ENCODE measurements at regions not wholly inside any gene's neighbourhood (a gene's known extent, or its start where the extent isn't known, plus 50 kb on each side); places are given as distances from the start of the nearest gene placed in this dataset.

DNA sequence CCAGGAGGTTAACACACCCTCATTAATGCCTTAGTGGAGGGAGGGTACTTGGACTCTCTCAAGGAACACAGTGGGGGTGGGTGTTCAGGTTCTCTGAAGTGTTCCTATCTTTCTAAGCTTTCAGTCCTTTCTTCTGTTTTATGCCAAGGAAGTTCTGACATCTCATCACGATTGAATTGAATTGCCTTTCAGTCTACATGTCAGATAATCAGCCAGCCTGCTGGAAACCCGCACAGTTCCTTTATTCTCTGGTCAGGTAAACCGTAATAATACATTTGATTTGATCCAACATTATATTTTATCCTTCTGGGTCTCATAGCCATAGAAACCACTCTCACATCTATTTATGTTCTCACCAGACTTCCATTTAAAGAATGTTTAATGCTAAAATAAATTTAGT lies 339.0 kb downstream of the RWDD3 start (continued):
- TF ChIP-seq, protein P1, sequence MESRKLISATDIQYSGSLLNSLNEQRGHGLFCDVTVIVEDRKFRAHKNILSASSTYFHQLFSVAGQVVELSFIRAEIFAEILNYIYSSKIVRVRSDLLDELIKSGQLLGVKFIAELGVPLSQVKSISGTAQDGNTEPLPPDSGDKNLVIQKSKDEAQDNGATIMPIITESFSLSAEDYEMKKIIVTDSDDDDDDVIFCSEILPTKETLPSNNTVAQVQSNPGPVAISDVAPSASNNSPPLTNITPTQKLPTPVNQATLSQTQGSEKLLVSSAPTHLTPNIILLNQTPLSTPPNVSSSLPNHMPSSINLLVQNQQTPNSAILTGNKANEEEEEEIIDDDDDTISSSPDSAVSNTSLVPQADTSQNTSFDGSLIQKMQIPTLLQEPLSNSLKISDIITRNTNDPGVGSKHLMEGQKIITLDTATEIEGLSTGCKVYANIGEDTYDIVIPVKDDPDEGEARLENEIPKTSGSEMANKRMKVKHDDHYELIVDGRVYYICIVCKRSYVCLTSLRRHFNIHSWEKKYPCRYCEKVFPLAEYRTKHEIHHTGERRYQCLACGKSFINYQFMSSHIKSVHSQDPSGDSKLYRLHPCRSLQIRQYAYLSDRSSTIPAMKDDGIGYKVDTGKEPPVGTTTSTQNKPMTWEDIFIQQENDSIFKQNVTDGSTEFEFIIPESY (IDR thresholded peaks at IDR 0.05), result no peak

DNA sequence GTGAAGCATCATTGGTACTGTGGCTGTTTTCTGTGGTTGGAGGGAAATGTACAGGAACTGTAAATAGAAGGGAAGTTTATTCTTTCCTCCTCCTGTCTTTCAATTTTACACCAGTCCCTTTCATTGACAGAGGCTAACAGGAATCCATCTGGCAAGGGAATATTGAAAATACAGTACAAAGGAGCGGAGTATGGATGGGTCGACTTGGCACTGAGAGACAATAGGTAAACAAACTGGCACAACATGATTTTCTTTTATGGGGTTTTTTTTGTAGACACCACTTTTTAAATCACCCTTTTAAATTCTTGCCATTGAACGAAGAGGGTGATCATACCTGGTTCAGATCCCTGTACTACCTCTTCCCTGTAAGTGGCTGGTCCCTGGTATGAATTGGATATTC lies 341.3 kb downstream of the RWDD3 start:
- peaks cover 0 to 8% (median 0%) of the 10 kb centered on the region in 4 donors for H3K27me3 ChIP-seq (ENCODE audit: control insufficient read depth in 4 of 4, insufficient read depth in 4 of 4, low read length in 3 of 4)
- H3K4me3 ChIP-seq (ENCODE audit: low read depth in 1 of 3, low read length in 3 of 3), result no peak overlapping the region
- DNase-seq (ENCODE audit: low spot score), result no peak
- no peak overlapping the region for H3K27ac ChIP-seq (ENCODE audit: low read depth in 1 of 2, low read length in 2 of 2)
- TF ChIP-seq EGR1 (IDR thresholded peaks at IDR 0.05; ENCODE audit: low read depth in 2 of 2) (no peak), FOXA2 (IDR thresholded peaks at IDR 0.05) (no peak), HNF4G (IDR thresholded peaks at IDR 0.05) (no peak), GABPA (IDR thresholded peaks at IDR 0.05 in 1 of 2, conservative IDR thresholded peaks at IDR 0.05 in 1 of 2) (no peak), JUND (IDR thresholded peaks at IDR 0.05) (no peak)
- TF ChIP-seq, protein P2, sequence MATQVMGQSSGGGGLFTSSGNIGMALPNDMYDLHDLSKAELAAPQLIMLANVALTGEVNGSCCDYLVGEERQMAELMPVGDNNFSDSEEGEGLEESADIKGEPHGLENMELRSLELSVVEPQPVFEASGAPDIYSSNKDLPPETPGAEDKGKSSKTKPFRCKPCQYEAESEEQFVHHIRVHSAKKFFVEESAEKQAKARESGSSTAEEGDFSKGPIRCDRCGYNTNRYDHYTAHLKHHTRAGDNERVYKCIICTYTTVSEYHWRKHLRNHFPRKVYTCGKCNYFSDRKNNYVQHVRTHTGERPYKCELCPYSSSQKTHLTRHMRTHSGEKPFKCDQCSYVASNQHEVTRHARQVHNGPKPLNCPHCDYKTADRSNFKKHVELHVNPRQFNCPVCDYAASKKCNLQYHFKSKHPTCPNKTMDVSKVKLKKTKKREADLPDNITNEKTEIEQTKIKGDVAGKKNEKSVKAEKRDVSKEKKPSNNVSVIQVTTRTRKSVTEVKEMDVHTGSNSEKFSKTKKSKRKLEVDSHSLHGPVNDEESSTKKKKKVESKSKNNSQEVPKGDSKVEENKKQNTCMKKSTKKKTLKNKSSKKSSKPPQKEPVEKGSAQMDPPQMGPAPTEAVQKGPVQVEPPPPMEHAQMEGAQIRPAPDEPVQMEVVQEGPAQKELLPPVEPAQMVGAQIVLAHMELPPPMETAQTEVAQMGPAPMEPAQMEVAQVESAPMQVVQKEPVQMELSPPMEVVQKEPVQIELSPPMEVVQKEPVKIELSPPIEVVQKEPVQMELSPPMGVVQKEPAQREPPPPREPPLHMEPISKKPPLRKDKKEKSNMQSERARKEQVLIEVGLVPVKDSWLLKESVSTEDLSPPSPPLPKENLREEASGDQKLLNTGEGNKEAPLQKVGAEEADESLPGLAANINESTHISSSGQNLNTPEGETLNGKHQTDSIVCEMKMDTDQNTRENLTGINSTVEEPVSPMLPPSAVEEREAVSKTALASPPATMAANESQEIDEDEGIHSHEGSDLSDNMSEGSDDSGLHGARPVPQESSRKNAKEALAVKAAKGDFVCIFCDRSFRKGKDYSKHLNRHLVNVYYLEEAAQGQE (IDR thresholded peaks at IDR 0.05), result no peak
- TF ChIP-seq, protein P3, sequence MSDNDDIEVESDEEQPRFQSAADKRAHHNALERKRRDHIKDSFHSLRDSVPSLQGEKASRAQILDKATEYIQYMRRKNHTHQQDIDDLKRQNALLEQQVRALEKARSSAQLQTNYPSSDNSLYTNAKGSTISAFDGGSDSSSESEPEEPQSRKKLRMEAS (IDR thresholded peaks at IDR 0.05), result no peak
- no peak overlapping the region for H3K9ac ChIP-seq (ENCODE audit: low read depth in 1 of 2, low read length in 2 of 2)
- H3K36me3 ChIP-seq (ENCODE audit: control insufficient read depth in 4 of 4, insufficient read depth in 3 of 4, low read depth in 1 of 4, low read length in 3 of 4), result no peaks in the 10 kb centered on the region
- H3K9me3 ChIP-seq (ENCODE audit: control insufficient read depth in 4 of 4, low read length in 3 of 4), result no peaks in the 10 kb centered on the region
- 85% methylated on average over 3 of the region's 3 CpGs for WGBS
- H3K4me1 ChIP-seq (ENCODE audit: control insufficient read depth in 4 of 4, insufficient read depth in 4 of 4, low read length in 3 of 4), result no peaks in the 10 kb centered on the region

DNA sequence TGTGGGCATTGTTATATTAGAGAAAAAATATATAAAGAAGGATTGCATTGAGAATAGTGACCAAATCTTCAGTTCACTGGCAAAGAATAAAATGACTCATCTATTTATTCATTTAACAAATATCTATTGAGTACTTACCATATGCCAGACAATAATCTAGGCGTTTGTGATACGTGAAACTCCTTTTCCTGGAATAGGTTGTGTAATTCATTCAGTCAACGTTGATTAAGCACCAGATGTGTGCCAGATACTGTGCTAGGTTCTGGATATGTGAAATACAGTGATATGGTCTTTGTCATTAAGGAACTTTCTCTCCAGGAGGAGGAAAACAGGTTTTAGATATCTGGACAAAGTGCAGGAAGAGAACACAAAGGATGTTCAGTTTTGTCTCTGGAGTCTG lies 344.5 kb downstream of the RWDD3 start:
- H3K4me1 ChIP-seq (ENCODE audit: control insufficient read depth in 4 of 4, insufficient read depth in 4 of 4, low read length in 3 of 4), result no peaks in the 10 kb centered on the region
- TF ChIP-seq HNF4G (IDR thresholded peaks at IDR 0.05) (no peak), YY1 (IDR thresholded peaks at IDR 0.05) (no peak), GABPA (IDR thresholded peaks at IDR 0.05 in 1 of 2, conservative IDR thresholded peaks at IDR 0.05 in 1 of 2) (no peak), FOXA2 (IDR thresholded peaks at IDR 0.05) (no peak), EGR1 (IDR thresholded peaks at IDR 0.05; ENCODE audit: low read depth in 2 of 2) (no peak), NR2F2 (IDR thresholded peaks at IDR 0.05) (no peak), HNF4A (conservative IDR thresholded peaks at IDR 0.05) (no peak), FOXA1 (IDR thresholded peaks at IDR 0.05) (no peak), TAF1 (conservative IDR thresholded peaks at IDR 0.05) (no peak), JUND (IDR thresholded peaks at IDR 0.05) (no peak)
- TF ChIP-seq, protein P1 (IDR thresholded peaks at IDR 0.05), result no peak
- TF ChIP-seq, protein P3 (IDR thresholded peaks at IDR 0.05), result no peak
- TF ChIP-seq, protein P4, sequence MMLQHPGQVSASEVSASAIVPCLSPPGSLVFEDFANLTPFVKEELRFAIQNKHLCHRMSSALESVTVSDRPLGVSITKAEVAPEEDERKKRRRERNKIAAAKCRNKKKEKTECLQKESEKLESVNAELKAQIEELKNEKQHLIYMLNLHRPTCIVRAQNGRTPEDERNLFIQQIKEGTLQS (IDR thresholded peaks at IDR 0.05), result no peak
- TF ChIP-seq, protein P5, sequence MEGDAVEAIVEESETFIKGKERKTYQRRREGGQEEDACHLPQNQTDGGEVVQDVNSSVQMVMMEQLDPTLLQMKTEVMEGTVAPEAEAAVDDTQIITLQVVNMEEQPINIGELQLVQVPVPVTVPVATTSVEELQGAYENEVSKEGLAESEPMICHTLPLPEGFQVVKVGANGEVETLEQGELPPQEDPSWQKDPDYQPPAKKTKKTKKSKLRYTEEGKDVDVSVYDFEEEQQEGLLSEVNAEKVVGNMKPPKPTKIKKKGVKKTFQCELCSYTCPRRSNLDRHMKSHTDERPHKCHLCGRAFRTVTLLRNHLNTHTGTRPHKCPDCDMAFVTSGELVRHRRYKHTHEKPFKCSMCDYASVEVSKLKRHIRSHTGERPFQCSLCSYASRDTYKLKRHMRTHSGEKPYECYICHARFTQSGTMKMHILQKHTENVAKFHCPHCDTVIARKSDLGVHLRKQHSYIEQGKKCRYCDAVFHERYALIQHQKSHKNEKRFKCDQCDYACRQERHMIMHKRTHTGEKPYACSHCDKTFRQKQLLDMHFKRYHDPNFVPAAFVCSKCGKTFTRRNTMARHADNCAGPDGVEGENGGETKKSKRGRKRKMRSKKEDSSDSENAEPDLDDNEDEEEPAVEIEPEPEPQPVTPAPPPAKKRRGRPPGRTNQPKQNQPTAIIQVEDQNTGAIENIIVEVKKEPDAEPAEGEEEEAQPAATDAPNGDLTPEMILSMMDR (IDR thresholded peaks at IDR 0.05; ENCODE audit: low read depth, low read length, missing input control), result no peak
- H3K4me3 ChIP-seq (ENCODE audit: low read depth in 1 of 3, low read length in 3 of 3), result no peak overlapping the region
- H3K9ac ChIP-seq (ENCODE audit: low read depth in 1 of 2, low read length in 2 of 2), result no peak overlapping the region
- WGBS, result 52% methylated on average over 3 of the region's 3 CpGs
- DNase-seq (ENCODE audit: low spot score), result no peak
- H3K27me3 ChIP-seq (ENCODE audit: control insufficient read depth in 4 of 4, insufficient read depth in 4 of 4, low read length in 3 of 4), result peaks cover 0 to 8% (median 2%) of the 10 kb centered on the region in 4 donors
- no peaks in the 10 kb centered on the region for H3K9me3 ChIP-seq (ENCODE audit: control insufficient read depth in 4 of 4, low read length in 3 of 4)
- no peaks in the 10 kb centered on the region for H3K36me3 ChIP-seq (ENCODE audit: control insufficient read depth in 4 of 4, insufficient read depth in 3 of 4, low read depth in 1 of 4, low read length in 3 of 4)
- H3K27ac ChIP-seq (ENCODE audit: low read depth in 1 of 2, low read length in 2 of 2), result no peak overlapping the region

All from liver (tissue), 8 donors.